ENCODE measurements at regions not wholly inside any gene's neighbourhood (a gene's known extent, or its start where the extent isn't known, plus 50 kb on each side); places are given as distances from the start of the nearest gene placed in this dataset.
"Not testable (repeated sequence)": the region's sequence is repeated elsewhere in the genome, so short reads cannot be mapped to it uniquely, and the experiment has no call there.

DNA sequence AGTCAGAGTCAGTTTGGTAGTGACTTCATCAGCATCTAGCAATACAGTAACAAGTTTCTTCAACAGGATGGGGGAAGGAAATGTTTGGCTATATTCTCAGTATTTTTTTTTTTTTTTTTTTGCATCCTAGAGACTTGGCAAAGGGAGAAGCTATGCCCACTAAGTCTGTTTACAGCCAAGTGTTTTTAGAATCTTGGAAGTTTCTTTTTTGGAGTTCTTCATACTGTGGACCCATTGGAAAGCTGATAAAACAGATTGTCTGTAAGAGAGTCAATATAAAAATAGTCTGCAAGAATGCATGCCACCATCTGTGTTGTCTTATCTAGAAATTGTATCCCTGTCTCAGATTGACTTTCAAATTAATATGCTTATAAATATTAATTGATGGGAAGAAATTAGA, 171.2 kb downstream of the ADCYAP1 start:
- Mint-ChIP-seq H3K4me3 (no peak overlapping the region), H3K27me3 (ENCODE audit: low read depth in 3 of 3) (peaks cover 0 to 2% (median 1%) of the 10 kb centered on the region in 3 donors), H3K9me3 (peaks cover 0 to 7% (median under 1%) of the 10 kb centered on the region in 6 donors), H3K27ac (no peak overlapping the region), H3K4me1 (no peaks in the 10 kb centered on the region), H3K36me3 (no peaks in the 10 kb centered on the region)
- DNase-seq: no peak

- no peak overlapping the region for H3K27ac Mint-ChIP-seq
- H3K4me1 Mint-ChIP-seq: no peaks in the 10 kb centered on the region
- no peak for DNase-seq
- no peaks in the 10 kb centered on the region for H3K36me3 Mint-ChIP-seq
- peaks cover 0 to 4% (median under 1%) of the 10 kb centered on the region in 6 donors for H3K9me3 Mint-ChIP-seq
- no peak overlapping the region for H3K4me3 Mint-ChIP-seq
- H3K27me3 Mint-ChIP-seq (ENCODE audit: low read depth in 3 of 3): peaks cover 0 to 2% (median 1%) of the 10 kb centered on the region in 3 donors
These were observed 173.6 kb downstream of the ADCYAP1 start for GRCh38 chr18:1078301-1078700.

GRCh38 chr18:1083675-1084074, 179.0 kb downstream of the ADCYAP1 start:
- peaks cover 5 to 28% (median 7%) of the 10 kb centered on the region in 6 donors for H3K9me3 Mint-ChIP-seq
- not testable (repeated sequence) for H3K4me1 Mint-ChIP-seq; H3K27ac Mint-ChIP-seq; H3K27me3 Mint-ChIP-seq (ENCODE audit: low read depth in 3 of 3); H3K4me3 Mint-ChIP-seq; DNase-seq; H3K36me3 Mint-ChIP-seq

DNA sequence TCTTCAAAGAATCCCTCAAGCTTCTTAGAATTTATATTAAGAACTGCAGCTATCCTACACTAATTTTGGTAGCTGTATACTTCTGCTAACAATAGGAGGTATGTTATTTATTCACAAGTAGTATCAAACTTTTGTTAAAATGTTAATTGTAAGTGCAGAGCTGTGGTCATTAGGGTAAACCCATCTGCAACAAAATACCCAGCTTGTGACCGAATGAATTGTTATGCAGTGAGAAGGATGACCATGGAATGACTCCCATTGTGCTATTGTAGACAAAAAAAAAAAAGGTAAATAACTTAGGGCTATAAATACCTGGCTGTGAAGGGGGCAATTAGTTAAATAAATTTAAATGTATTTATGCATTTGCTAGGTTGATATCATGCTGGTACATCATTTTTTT, 186.1 kb downstream of the ADCYAP1 start:
- H3K27ac Mint-ChIP-seq: no peak overlapping the region
- DNase-seq: no peak
- H3K4me1 Mint-ChIP-seq: no peaks in the 10 kb centered on the region
- H3K36me3 Mint-ChIP-seq: no peaks in the 10 kb centered on the region
- H3K27me3 Mint-ChIP-seq (ENCODE audit: low read depth in 3 of 3): peaks cover 0 to 3% (median 3%) of the 10 kb centered on the region in 3 donors
- no peak overlapping the region for H3K4me3 Mint-ChIP-seq
- peaks cover 9 to 40% (median 11%) of the 10 kb centered on the region in 6 donors for H3K9me3 Mint-ChIP-seq

- Mint-ChIP-seq H3K4me1 (no peaks in the 10 kb centered on the region), H3K36me3 (peaks cover 0 to under 1% (median under 1%) of the 10 kb centered on the region in 3 donors), H3K27me3 (ENCODE audit: low read depth in 3 of 3) (peaks cover 0 to 3% (median 3%) of the 10 kb centered on the region in 3 donors)
These were observed 187.6 kb downstream of the ADCYAP1 start for GRCh38 chr18:1092228-1092627.

GRCh38 chr18:1094409-1094808, 189.7 kb downstream of the ADCYAP1 start:
- H3K27ac Mint-ChIP-seq: no peak overlapping the region
- H3K27me3 Mint-ChIP-seq (ENCODE audit: low read depth in 3 of 3): no peaks in the 10 kb centered on the region
- H3K4me1 Mint-ChIP-seq: no peaks in the 10 kb centered on the region
- no peak overlapping the region for H3K4me3 Mint-ChIP-seq
- no peak for DNase-seq
- H3K9me3 Mint-ChIP-seq: peaks cover 10 to 18% (median 12%) of the 10 kb centered on the region in 6 donors
- H3K36me3 Mint-ChIP-seq: peaks cover 0 to 5% (median 4%) of the 10 kb centered on the region in 3 donors

More at GRCh38 chr18:1092228-1092627, 187.6 kb downstream of the ADCYAP1 start:
- DNase-seq: no peak
- Mint-ChIP-seq H3K27ac (no peak overlapping the region), H3K4me3 (no peak overlapping the region), H3K9me3 (peaks cover 8 to 28% (median 12%) of the 10 kb centered on the region in 6 donors)

GRCh38 chr18:1097991-1098735, 193.5 kb downstream of the ADCYAP1 start:
- DNase-seq; H3K4me1 Mint-ChIP-seq; H3K27me3 Mint-ChIP-seq (ENCODE audit: low read depth in 3 of 3); H3K4me3 Mint-ChIP-seq; H3K27ac Mint-ChIP-seq; H3K36me3 Mint-ChIP-seq: not testable (repeated sequence)
- peaks cover 6 to 17% (median 13%) of the 10 kb centered on the region in 6 donors for H3K9me3 Mint-ChIP-seq

DNA sequence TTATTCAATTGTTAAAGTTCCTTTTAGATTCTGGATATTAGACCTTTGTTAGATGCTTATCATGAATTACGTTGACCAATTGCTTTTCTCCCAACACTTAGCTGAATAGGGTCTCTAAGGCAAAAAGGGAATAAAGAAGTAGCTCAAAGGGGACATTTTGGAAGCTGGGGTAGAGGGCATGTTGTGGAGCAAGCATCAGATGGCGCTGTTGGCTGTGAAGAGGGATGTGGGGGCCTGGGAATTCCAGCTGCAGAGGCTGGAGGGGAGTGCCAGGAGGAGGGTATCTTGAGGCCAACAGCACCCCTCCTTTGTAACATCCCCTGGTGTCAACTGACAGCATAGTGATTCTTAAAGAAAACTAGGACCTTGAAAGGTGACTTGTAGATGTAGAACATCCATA, 198.2 kb downstream of the ADCYAP1 start:
- DNase-seq: no peak

GRCh38 chr18:1103537-1103936, 198.9 kb downstream of the ADCYAP1 start:
- no peak for DNase-seq
- no peak overlapping the region for H3K27ac Mint-ChIP-seq
- peaks cover 0 to 1% (median 0%) of the 10 kb centered on the region in 3 donors for H3K27me3 Mint-ChIP-seq (ENCODE audit: low read depth in 3 of 3)
- H3K36me3 Mint-ChIP-seq: no peaks in the 10 kb centered on the region
- H3K4me3 Mint-ChIP-seq: no peak overlapping the region
- H3K4me1 Mint-ChIP-seq: no peaks in the 10 kb centered on the region
- H3K9me3 Mint-ChIP-seq: peaks cover 0 to 16% (median 6%) of the 10 kb centered on the region in 6 donors

More for the DNA sequence above, 198.2 kb downstream of the ADCYAP1 start:
- Mint-ChIP-seq H3K27me3 (ENCODE audit: low read depth in 3 of 3) (peaks cover 0 to 1% (median 0%) of the 10 kb centered on the region in 3 donors), H3K4me3 (no peak overlapping the region), H3K27ac (no peak overlapping the region), H3K4me1 (no peaks in the 10 kb centered on the region), H3K36me3 (no peaks in the 10 kb centered on the region), H3K9me3 (peaks cover 0 to 16% (median 6%) of the 10 kb centered on the region in 6 donors)

GRCh38 chr18:1104181-1104881, 199.7 kb downstream of the ADCYAP1 start:
- DNase-seq: no peak
- H3K36me3 Mint-ChIP-seq: no peaks in the 10 kb centered on the region
- peaks cover 0 to 11% (median 5%) of the 10 kb centered on the region in 6 donors for H3K9me3 Mint-ChIP-seq
- H3K4me3 Mint-ChIP-seq: no peak overlapping the region
- H3K4me1 Mint-ChIP-seq: no peaks in the 10 kb centered on the region
- peaks cover 0 to 1% (median 0%) of the 10 kb centered on the region in 3 donors for H3K27me3 Mint-ChIP-seq (ENCODE audit: low read depth in 3 of 3)
- H3K27ac Mint-ChIP-seq: no peak overlapping the region

DNA sequence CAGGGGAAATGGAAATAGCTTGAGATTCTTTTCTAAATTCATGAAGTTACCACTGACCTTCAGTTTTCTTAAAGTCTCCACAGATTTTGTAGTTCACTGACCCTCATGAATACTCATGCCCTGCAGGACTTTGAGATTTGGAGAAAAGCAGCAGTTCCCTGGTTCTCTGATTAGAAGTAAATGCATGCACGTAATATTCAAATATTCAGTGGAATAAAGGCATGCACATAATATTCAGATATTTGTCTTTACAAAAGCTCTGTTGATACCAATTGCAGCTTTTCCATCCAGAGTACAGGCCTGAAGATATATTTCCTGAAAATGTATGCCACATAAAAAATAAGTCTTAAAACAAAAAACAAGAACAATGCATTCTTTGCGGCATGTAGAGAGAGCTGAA, 219.8 kb downstream of the ADCYAP1 start:
- Mint-ChIP-seq H3K4me3 (no peak overlapping the region), H3K27me3 (ENCODE audit: low read depth in 3 of 3) (no peaks in the 10 kb centered on the region), H3K36me3 (no peaks in the 10 kb centered on the region), H3K9me3 (peaks cover 0 to 12% (median 7%) of the 10 kb centered on the region in 6 donors), H3K4me1 (no peaks in the 10 kb centered on the region), H3K27ac (no peak overlapping the region)
- DNase-seq: no peak

- H3K4me3 Mint-ChIP-seq: no peak overlapping the region
- no peak for DNase-seq
These were observed 228.9 kb downstream of the ADCYAP1 start for GRCh38 chr18:1133541-1133940.

DNA sequence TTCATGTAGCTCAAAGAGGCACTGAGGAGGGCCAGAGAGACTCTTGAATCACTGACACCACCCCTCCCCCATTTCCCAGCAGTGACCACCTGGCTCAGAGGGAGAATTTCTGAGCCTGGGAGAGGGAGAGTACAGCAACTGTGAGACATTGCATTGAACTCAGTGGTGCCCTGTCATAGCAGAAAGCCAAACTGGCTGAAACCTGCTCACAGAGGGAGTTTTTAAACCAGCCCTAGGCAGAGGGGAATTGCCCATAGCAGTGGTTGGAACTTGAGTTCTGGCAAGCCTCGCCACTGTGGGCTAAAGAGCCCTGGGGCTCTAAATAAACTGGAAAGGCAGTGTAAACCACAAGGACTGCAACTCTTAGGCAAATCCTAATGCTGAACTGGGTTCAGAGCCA, 243.1 kb downstream of the ADCYAP1 start:
- H3K4me1 Mint-ChIP-seq: no peaks in the 10 kb centered on the region
- peaks cover 15 to 53% (median 26%) of the 10 kb centered on the region in 6 donors for H3K9me3 Mint-ChIP-seq
- H3K27me3 Mint-ChIP-seq (ENCODE audit: low read depth in 3 of 3): peaks cover 0 to 2% (median 2%) of the 10 kb centered on the region in 3 donors
- peaks cover 0 to 4% (median 0%) of the 10 kb centered on the region in 3 donors for H3K36me3 Mint-ChIP-seq
- no peak overlapping the region for H3K27ac Mint-ChIP-seq
- no peak overlapping the region for H3K4me3 Mint-ChIP-seq
- no peak for DNase-seq

More at GRCh38 chr18:1133541-1133940, 228.9 kb downstream of the ADCYAP1 start:
- no peaks in the 10 kb centered on the region for H3K4me1 Mint-ChIP-seq
- H3K27me3 Mint-ChIP-seq (ENCODE audit: low read depth in 3 of 3): peaks cover 0 to 1% (median 0%) of the 10 kb centered on the region in 3 donors
- no peak overlapping the region for H3K27ac Mint-ChIP-seq
- H3K9me3 Mint-ChIP-seq: peaks cover 4 to 37% (median 10%) of the 10 kb centered on the region in 6 donors
- H3K36me3 Mint-ChIP-seq: no peaks in the 10 kb centered on the region

DNA sequence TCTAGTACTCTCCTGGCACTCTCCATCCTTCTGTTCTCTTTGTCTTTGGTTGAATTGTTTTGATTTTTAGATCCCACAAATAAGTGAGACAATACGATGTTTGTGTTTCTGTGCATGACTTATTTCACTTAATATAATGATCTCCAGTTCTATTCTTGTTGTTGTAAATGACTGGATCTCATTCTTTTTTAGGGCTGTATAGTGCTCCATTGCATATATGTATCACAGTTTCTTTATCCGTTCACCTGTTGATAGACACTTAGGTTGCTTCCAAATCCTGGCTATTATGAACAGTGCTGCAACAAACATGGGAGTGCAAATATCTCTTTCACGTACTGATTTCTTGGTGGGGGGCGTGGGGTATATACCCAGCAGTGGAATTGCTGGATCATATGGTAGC, 245.0 kb downstream of the ADCYAP1 start:
- Mint-ChIP-seq H3K36me3 (peaks cover 0 to 6% (median 0%) of the 10 kb centered on the region in 3 donors), H3K4me3 (no peak overlapping the region)
- DNase-seq: no peak

More for the DNA sequence above, 245.0 kb downstream of the ADCYAP1 start:
- H3K9me3 Mint-ChIP-seq: peaks cover 8 to 47% (median 16%) of the 10 kb centered on the region in 6 donors
- H3K27me3 Mint-ChIP-seq (ENCODE audit: low read depth in 3 of 3): peaks cover 0 to 2% (median 0%) of the 10 kb centered on the region in 3 donors
- H3K27ac Mint-ChIP-seq: no peak overlapping the region
- no peaks in the 10 kb centered on the region for H3K4me1 Mint-ChIP-seq

Data from immature natural killer cell (primary cell).